Lung (tissue), 11 donors: ENCODE measurements at regions not wholly inside any gene's neighbourhood (a gene's known extent, or its start where the extent isn't known, plus 50 kb on each side); places are given as distances from the start of the nearest gene placed in this dataset.
A peak's percentile ranks its signal among the peaks of the same experiment; 100 is the strongest.

Experiments used
- ATAC-seq: fragments of 200-7000 bp; cut with Tn5 transposase; one replicate; pipeline ENCODE4 v1.9.1; 2020; ENCODE audit warnings: moderate number of reproducible peaks; ENCODE audit not compliant: insufficient read depth, low FRiP score
- DNase-seq, 3 donors: peaks; one replicate each; pipeline ENCODE4 v3.0.0-alpha.2; 2013 to 2017
- H3K27ac ChIP-seq, 2 donors: one replicate each; pipeline ENCODE4 v1.5.1; 2013; ENCODE audit warnings: mild to moderate bottlenecking in 2 of 2, moderate library complexity in 2 of 2, control low read depth in 1 of 2, inconsistent platforms in 1 of 2, low read depth in 1 of 2, low read length in 1 of 2
- H3K27me3 ChIP-seq, 3 donors: one replicate each; pipeline ENCODE4 v1.5.1; 2013; ENCODE audit warnings: low read length in 2 of 3; ENCODE audit not compliant: control insufficient read depth in 3 of 3, insufficient read depth in 3 of 3
- H3K36me3 ChIP-seq, 4 donors: one replicate each; pipeline ENCODE4 v1.5.1; 2013; ENCODE audit warnings: low read length in 4 of 4, mild to moderate bottlenecking in 1 of 4, moderate library complexity in 1 of 4; ENCODE audit not compliant: control insufficient read depth in 4 of 4, insufficient read depth in 4 of 4
- H3K4me1 ChIP-seq, 5 donors: one replicate each; pipeline ENCODE4 v1.5.1; 2013; ENCODE audit warnings: low read length in 5 of 5, mild to moderate bottlenecking in 2 of 5, moderate library complexity in 1 of 5; ENCODE audit not compliant: control insufficient read depth in 5 of 5, insufficient read depth in 5 of 5
- H3K4me3 ChIP-seq: one replicate; pipeline ENCODE4 v1.5.1; 2013; ENCODE audit warnings: mild to moderate bottlenecking, control low read depth, moderate library complexity
- H3K9ac ChIP-seq, 2 donors: one replicate each; pipeline ENCODE4 v1.5.1; 2013; ENCODE audit warnings: low read length in 2 of 2, control low read depth in 1 of 2; ENCODE audit not compliant: insufficient read depth in 1 of 2
- H3K9me3 ChIP-seq, 4 donors: one replicate each; pipeline ENCODE4 v1.5.1; 2013; ENCODE audit warnings: low read length in 3 of 4, mild to moderate bottlenecking in 1 of 4, moderate library complexity in 1 of 4; ENCODE audit not compliant: control insufficient read depth in 4 of 4, insufficient read depth in 3 of 4
- WGBS, 2 donors: extraction: QIAGEN DNeasy Blood & Tissue Kit; methylation state at CpG; one replicate each; pipeline ENCODE4 v1.1.7; 2013; 5-methylcytosine and 5-hydroxymethylcytosine counted together
- TF ChIP-seq, protein P1 (sequence below): IDR thresholded peaks from 2 replicates; pipeline ENCODE4 v1.5.1; 2012; ENCODE audit warnings: mild to moderate bottlenecking; ENCODE audit errors: control extremely low read depth, extremely low read depth
- donor health status: control.
- donor health status: control.
- donor health status: Bipolar disorder and iron deficiency.
- donor health status: healthy.
- donor health status: DM: yes; HTN: yes; CAD: no.

DNA sequence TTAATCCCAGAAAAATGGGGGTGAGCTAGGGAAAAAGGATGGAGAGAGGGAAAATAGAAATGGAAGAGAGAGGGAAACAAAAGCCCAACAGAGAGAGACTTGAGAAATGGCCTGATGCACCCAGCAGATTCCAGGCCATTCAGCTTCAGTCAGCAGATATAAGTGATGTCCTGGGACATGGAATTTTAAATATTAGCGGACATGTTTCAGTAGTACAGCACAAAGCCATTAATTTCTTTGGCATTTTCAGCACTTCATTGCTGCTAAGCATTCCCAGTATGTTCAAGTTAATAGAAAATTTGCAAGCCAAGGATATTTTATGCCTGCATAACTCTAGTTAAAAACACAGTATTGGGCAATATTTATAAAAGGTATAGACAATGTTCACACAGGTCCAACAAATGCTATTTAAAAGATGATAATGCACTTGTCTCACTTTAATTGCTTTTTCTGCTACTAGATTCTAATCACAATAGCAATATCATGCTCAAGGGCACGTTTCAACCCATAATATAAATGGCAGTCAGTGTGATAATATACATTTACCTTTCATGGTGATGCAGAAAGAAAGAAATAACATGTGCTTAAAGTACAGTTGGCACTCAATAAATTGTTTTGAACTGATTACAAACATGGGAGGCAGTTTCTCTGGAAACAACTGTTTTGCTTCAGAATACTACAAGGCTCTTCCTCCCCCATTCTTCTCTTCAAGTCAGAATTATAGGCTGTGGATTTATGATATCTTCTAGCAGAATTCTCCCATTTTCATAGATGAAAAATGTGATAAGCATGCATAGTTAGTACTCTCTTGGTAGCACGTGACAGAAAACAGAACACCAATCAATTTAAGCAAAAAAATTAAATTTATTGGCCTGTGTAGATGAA is 108.1 kb upstream of the MAGI3 start:
- WGBS, 2 donors: 71 to 78% methylated on average over 3 of the region's 3 CpGs
- no peak for DNase-seq

DNA sequence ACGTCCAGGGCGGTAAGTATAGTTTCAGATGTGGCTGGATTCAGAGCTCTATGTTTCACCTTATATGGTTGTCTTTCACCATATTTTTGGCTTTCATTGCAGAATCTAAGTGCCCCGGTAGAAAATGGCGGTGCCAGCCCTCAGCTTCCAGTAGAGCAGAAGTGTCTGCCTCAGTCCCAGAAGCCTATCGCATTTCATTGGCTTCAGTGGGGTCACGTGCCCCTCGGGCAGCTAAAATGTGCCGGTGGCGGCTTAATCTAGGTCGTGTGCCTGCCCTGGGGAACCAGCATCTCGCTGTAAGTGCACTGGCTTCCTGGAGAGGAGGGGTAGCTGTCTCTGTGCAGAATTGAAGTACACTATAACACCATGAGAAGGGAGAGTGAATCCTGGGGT is 107.4 kb upstream of the MAGI3 start:
- no peaks in the 10 kb centered on the region for H3K27me3 ChIP-seq
- TF ChIP-seq, protein P1, sequence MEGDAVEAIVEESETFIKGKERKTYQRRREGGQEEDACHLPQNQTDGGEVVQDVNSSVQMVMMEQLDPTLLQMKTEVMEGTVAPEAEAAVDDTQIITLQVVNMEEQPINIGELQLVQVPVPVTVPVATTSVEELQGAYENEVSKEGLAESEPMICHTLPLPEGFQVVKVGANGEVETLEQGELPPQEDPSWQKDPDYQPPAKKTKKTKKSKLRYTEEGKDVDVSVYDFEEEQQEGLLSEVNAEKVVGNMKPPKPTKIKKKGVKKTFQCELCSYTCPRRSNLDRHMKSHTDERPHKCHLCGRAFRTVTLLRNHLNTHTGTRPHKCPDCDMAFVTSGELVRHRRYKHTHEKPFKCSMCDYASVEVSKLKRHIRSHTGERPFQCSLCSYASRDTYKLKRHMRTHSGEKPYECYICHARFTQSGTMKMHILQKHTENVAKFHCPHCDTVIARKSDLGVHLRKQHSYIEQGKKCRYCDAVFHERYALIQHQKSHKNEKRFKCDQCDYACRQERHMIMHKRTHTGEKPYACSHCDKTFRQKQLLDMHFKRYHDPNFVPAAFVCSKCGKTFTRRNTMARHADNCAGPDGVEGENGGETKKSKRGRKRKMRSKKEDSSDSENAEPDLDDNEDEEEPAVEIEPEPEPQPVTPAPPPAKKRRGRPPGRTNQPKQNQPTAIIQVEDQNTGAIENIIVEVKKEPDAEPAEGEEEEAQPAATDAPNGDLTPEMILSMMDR: no peak
- ATAC-seq (no peak), DNase-seq (no peak)
- H3K4me3 ChIP-seq: no peak overlapping the region
- H3K9ac ChIP-seq: no peak overlapping the region
- H3K9me3 ChIP-seq: peaks cover 0 to 1% (median 0%) of the 10 kb centered on the region in 4 donors
- H3K36me3 ChIP-seq: no peaks in the 10 kb centered on the region
- H3K4me1 ChIP-seq: no peaks in the 10 kb centered on the region
- WGBS, 2 donors: 86 to 91% methylated on average over 11 of the region's 11 CpGs
- no peak overlapping the region for H3K27ac ChIP-seq

More for the DNA sequence above, 108.1 kb upstream of the MAGI3 start:
- Histone ChIP-seq H3K9me3 (peaks cover 0 to 1% (median 0%) of the 10 kb centered on the region in 4 donors), H3K4me1 (no peaks in the 10 kb centered on the region), H3K9ac (no peak overlapping the region), H3K27ac (no peak overlapping the region), H3K27me3 (no peaks in the 10 kb centered on the region), H3K36me3 (no peaks in the 10 kb centered on the region), H3K4me3 (no peak overlapping the region)
- TF ChIP-seq, protein P1: no peak
- ATAC-seq: no peak

- Histone ChIP-seq H3K9me3 (peaks cover 0 to 1% (median 0%) of the 10 kb centered on the region in 4 donors), H3K4me3 (no peak overlapping the region), H3K36me3 (no peaks in the 10 kb centered on the region), H3K27me3 (no peaks in the 10 kb centered on the region), H3K4me1 (no peaks in the 10 kb centered on the region), H3K27ac (no peak overlapping the region), H3K9ac (no peak overlapping the region)
- ATAC-seq (no peak), DNase-seq (peak in 1 of 3 donors; percentile 9)
- TF ChIP-seq, protein P1: no peak
Measured at GRCh38 chr1:113283914-113284313, 106.4 kb upstream of the MAGI3 start.
